Neural crest cell (in vitro differentiated cells): ENCODE measurements at regions not wholly inside any gene's neighbourhood (a gene's known extent, or its start where the extent isn't known, plus 50 kb on each side); places are given as distances from the start of the nearest gene placed in this dataset.
A peak's percentile ranks its signal among the peaks of the same experiment; 100 is the strongest.

Experiments
- DNase-seq: peaks from one replicate; pipeline ENCODE4 v3.0.0; 2021; ENCODE audit warnings: low read depth, mixed read lengths, low spot score
- H3K27ac Mint-ChIP-seq: one replicate; pipeline ENCODE4 v1.8.0; 2021; ENCODE audit warnings: mild to moderate bottlenecking, mixed read lengths; ENCODE audit not compliant: unreplicated experiment
- H3K27me3 Mint-ChIP-seq: 2 replicates; pipeline ENCODE4 v1.8.0; 2021; ENCODE audit warnings: low read depth, mild to moderate bottlenecking, mixed read lengths
- H3K36me3 Mint-ChIP-seq: 2 replicates; pipeline ENCODE4 v1.8.0; 2021; ENCODE audit warnings: low read depth, mild to moderate bottlenecking, mixed read lengths
- H3K4me1 Mint-ChIP-seq: 2 replicates; pipeline ENCODE4 v1.8.0; 2021; ENCODE audit warnings: mixed read lengths
- H3K4me3 Mint-ChIP-seq: one replicate; pipeline ENCODE4 v1.8.0; 2021; ENCODE audit warnings: mild to moderate bottlenecking, mixed read lengths
- H3K9me3 Mint-ChIP-seq: 2 replicates; pipeline ENCODE4 v1.8.0; 2021; ENCODE audit warnings: mixed read lengths
- TF ChIP-seq, protein P1 (sequence below): fragments of 200-600 bp; sonication (generic); conservative IDR thresholded peaks from 2 replicates; pipeline ENCODE4 v1.5.0; 2021; ENCODE audit warnings: antibody characterized with exemption, mild to moderate bottlenecking

- Mint-ChIP-seq H3K4me3 (no peak overlapping the region), H3K4me1 (peaks cover 42% of the 10 kb centered on the region), H3K9me3 (peaks cover 17% of the 10 kb centered on the region), H3K27ac (no peak overlapping the region), H3K27me3 (no peaks in the 10 kb centered on the region), H3K36me3 (peaks cover under 1% of the 10 kb centered on the region)
- TF ChIP-seq, protein P1, sequence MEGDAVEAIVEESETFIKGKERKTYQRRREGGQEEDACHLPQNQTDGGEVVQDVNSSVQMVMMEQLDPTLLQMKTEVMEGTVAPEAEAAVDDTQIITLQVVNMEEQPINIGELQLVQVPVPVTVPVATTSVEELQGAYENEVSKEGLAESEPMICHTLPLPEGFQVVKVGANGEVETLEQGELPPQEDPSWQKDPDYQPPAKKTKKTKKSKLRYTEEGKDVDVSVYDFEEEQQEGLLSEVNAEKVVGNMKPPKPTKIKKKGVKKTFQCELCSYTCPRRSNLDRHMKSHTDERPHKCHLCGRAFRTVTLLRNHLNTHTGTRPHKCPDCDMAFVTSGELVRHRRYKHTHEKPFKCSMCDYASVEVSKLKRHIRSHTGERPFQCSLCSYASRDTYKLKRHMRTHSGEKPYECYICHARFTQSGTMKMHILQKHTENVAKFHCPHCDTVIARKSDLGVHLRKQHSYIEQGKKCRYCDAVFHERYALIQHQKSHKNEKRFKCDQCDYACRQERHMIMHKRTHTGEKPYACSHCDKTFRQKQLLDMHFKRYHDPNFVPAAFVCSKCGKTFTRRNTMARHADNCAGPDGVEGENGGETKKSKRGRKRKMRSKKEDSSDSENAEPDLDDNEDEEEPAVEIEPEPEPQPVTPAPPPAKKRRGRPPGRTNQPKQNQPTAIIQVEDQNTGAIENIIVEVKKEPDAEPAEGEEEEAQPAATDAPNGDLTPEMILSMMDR, result no peak
- no peak for DNase-seq
Observed at GRCh38 chr1:93779540-93780165, 98.0 kb upstream of the BCAR3 start.

- TF ChIP-seq, protein P1, result no peak
- Mint-ChIP-seq H3K9me3 (peaks cover 13% of the 10 kb centered on the region), H3K4me1 (peaks cover 35% of the 10 kb centered on the region)
Observed at GRCh38 chr1:93778457-93778856, 96.8 kb upstream of the BCAR3 start.

DNA sequence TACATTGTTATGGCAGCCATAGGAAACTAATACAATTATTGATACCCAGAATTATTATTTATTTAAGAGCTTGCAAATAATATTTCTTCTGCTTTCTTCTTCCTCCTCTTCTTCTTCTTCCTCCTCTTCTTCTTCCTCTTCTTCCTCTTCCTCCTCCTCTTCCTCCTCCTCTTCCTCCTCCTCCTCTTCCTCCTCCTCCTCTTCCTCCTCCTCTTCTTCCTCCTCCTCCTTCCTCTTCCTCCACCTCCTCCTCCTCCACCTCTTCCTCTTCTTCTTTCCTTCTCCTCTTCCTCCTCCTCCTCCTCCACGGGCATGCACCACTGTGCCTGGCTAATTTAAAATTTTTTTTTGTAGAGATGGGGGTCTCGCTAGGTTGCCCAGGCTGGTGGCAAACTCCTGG, 95.6 kb upstream of the BCAR3 start:
- TF ChIP-seq, protein P1, result no peak
- no peaks in the 10 kb centered on the region for H3K36me3 Mint-ChIP-seq
- peaks cover 10% of the 10 kb centered on the region for H3K9me3 Mint-ChIP-seq
- peaks cover 31% of the 10 kb centered on the region for H3K4me1 Mint-ChIP-seq
- H3K27me3 Mint-ChIP-seq, result no peaks in the 10 kb centered on the region
- H3K27ac Mint-ChIP-seq, result no peak overlapping the region
- DNase-seq, result no peak
- no peak overlapping the region for H3K4me3 Mint-ChIP-seq

More at GRCh38 chr1:93778457-93778856, 96.8 kb upstream of the BCAR3 start:
- Mint-ChIP-seq H3K27ac (no peak overlapping the region), H3K4me3 (no peak overlapping the region), H3K27me3 (no peaks in the 10 kb centered on the region), H3K36me3 (no peaks in the 10 kb centered on the region)
- DNase-seq, result no peak

GRCh38 chr1:93776728-93777127, 95.1 kb upstream of the BCAR3 start:
- Mint-ChIP-seq H3K4me1 (peaks cover 30% of the 10 kb centered on the region), H3K27ac (peak overlapping the region; percentile 85)

DNA sequence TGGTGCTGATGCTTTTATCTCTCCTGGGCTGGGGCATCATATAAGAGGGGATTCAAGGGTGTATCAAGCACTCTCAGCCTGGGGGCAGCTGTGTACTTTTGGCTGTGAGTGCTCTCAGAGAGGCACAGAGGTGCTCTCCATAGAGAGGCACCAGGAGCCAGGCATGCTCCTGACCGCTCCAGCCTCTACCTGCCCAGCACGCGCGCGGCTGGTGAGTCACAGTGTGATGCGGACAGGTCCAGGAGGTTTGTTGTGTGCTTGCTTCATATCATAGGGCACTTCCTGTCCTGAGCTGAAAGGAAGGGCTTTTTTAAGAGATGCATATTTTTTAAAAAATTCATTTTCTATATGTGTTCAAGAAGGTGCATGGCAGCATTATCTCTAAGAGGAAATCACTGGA, 93.6 kb upstream of the BCAR3 start:
- H3K4me3 Mint-ChIP-seq, result no peak overlapping the region
- H3K27ac Mint-ChIP-seq, result no peak overlapping the region
- DNase-seq, result no peak
- peaks cover 6% of the 10 kb centered on the region for H3K9me3 Mint-ChIP-seq
- TF ChIP-seq, protein P1, result no peak
- peaks cover 30% of the 10 kb centered on the region for H3K4me1 Mint-ChIP-seq
- H3K36me3 Mint-ChIP-seq, result no peaks in the 10 kb centered on the region
- H3K27me3 Mint-ChIP-seq, result no peaks in the 10 kb centered on the region

More at GRCh38 chr1:93776728-93777127, 95.1 kb upstream of the BCAR3 start:
- H3K27me3 Mint-ChIP-seq, result no peaks in the 10 kb centered on the region
- H3K36me3 Mint-ChIP-seq, result no peaks in the 10 kb centered on the region
- H3K4me3 Mint-ChIP-seq, result no peak overlapping the region
- no peak for DNase-seq
- H3K9me3 Mint-ChIP-seq, result peaks cover 9% of the 10 kb centered on the region
- TF ChIP-seq, protein P1, result no peak
